ENCODE measurements at regions not wholly inside any gene's neighbourhood (a gene's known extent, or its start where the extent isn't known, plus 50 kb on each side); places are given as distances from the start of the nearest gene placed in this dataset.

DNA sequence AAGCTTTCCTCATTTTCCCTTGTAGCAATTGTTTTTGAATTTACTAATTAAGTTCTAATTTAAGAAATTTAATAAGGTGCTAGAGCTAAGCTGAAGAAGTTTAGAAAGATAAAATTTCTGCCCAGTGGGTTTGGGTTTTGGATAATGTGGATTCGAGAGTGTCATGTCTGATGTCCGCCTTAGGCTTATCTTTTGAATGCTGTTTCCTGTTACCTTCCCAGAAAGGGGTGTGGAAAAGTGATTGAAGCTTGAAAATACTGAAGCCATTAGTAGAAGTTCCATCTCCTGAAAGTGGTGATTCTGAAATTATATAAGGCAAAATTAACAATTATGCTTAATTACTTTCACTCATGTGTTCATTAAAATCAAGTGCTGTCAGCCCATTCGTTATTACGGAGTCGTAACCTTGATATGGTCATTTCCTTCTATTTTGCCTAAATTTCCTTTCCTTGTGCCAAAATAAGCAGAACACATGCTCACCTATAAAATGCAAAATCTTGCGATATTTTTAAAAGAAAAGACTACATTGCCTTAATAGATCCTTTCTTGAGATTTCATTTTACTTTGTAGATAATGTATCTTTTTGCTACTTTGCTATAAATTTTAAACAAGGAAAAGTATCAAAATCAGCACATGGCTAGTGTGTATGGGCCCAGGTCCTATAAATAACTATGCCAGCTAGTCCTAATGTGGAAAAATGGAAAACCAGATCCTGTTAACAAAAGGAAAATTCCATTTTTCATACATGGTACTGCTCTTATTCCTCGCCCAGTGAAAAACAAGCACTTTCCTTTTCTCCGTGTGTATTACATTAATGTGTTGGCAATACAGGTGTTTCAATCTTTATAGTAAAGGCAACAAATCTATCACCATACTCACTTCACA is 97.3 kb downstream of the ICOS start:
- H3K4me3 Mint-ChIP-seq (ENCODE audit: unreplicated experiment), result no peak overlapping the region
- H3K27ac Mint-ChIP-seq (ENCODE audit: unreplicated experiment), result no peak overlapping the region
- H3K27me3 Mint-ChIP-seq (ENCODE audit: low read depth), result peaks cover 3% of the 10 kb centered on the region
- no peaks in the 10 kb centered on the region for H3K4me1 Mint-ChIP-seq (ENCODE audit: low read depth)
- DNase-seq (ENCODE audit: low spot score), result no peak
- no peak for TF ChIP-seq CTCF (IDR thresholded peaks at IDR 0.05)
- no peaks in the 10 kb centered on the region for H3K36me3 Mint-ChIP-seq (ENCODE audit: low read depth)
- no peaks in the 10 kb centered on the region for H3K9me3 Mint-ChIP-seq (ENCODE audit: low read depth)

DNA sequence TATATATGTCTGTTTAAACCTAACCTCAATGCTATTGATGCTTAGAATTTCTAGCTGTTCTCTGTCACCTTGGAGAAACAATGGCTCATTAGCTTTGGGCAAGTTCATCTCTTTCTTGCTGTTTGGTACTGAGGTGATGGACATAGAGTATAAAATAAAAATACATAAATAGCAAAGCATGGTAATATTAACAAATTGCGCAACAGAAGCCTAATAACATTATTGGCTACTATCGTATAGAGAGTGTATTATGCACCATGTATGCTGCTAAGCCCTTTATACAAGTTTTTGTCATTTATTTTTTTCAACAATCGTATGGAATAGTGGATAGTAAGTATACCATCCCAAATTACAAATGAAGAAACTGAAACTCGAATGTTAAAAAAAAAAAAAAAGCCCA is 100.1 kb downstream of the ICOS start:
- Mint-ChIP-seq H3K4me1 (ENCODE audit: low read depth) (no peaks in the 10 kb centered on the region), H3K27me3 (ENCODE audit: low read depth) (peaks cover 5% of the 10 kb centered on the region), H3K36me3 (ENCODE audit: low read depth) (no peaks in the 10 kb centered on the region), H3K27ac (ENCODE audit: unreplicated experiment) (no peak overlapping the region), H3K4me3 (ENCODE audit: unreplicated experiment) (no peak overlapping the region), H3K9me3 (ENCODE audit: low read depth) (peaks cover 2% of the 10 kb centered on the region)
- no peak for TF ChIP-seq CTCF (IDR thresholded peaks at IDR 0.05)
- DNase-seq (ENCODE audit: low spot score), result no peak

DNA sequence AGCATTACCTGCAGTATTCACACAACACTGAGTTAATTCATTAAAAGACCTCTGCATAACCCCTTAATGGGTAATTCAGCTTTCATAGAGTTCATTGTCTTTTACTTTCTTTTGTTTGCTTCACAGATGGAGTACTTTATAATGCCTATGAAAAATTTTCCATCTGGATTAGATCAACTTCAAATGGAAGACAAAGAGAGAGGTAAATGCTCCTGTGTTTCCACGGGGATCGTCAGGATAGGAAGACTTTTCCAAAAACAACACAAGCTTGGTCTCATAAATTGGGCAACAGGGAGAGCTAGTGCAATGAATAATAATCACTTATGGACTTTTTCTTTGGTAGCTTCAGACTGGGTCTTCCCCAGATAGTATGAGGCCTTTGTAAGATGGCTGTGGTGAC is 100.7 kb downstream of the ICOS start:
- no peaks in the 10 kb centered on the region for H3K36me3 Mint-ChIP-seq (ENCODE audit: low read depth)
- no peak overlapping the region for H3K4me3 Mint-ChIP-seq (ENCODE audit: unreplicated experiment)
- no peak for DNase-seq (ENCODE audit: low spot score)
- H3K4me1 Mint-ChIP-seq (ENCODE audit: low read depth), result no peaks in the 10 kb centered on the region
- H3K27ac Mint-ChIP-seq (ENCODE audit: unreplicated experiment), result no peak overlapping the region
- no peak for TF ChIP-seq CTCF (IDR thresholded peaks at IDR 0.05)
- peaks cover 4% of the 10 kb centered on the region for H3K9me3 Mint-ChIP-seq (ENCODE audit: low read depth)
- peaks cover 5% of the 10 kb centered on the region for H3K27me3 Mint-ChIP-seq (ENCODE audit: low read depth)

DNA sequence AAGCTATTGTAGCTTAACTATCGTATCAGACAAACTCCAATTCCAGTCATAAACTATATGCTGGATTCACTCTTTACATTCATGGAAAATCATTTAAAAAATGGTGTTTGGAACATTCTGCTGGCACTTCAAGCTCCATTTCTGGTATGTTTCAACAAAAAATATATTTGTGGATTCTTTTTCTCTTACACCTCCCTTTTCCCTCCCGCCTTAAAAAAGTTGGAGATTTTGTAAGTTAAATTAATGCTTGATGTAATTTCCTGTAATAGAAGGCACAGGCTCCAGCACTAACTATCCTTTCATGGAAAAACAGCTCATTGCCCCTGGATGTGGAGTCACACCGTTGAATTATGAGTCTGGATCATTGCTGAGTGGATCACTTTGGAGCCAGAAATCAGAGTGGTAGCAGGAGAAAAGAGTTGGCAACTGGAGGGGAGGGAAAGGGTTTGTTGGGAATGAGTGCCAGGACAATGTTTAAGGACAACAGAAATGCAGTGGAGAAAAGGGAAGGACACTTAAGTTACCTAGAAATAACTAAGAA is 102.8 kb downstream of the ICOS start:
- no peak for DNase-seq (ENCODE audit: low spot score)
- Mint-ChIP-seq H3K9me3 (ENCODE audit: low read depth) (peaks cover 8% of the 10 kb centered on the region), H3K27ac (ENCODE audit: unreplicated experiment) (no peak overlapping the region), H3K4me1 (ENCODE audit: low read depth) (no peaks in the 10 kb centered on the region), H3K36me3 (ENCODE audit: low read depth) (no peaks in the 10 kb centered on the region), H3K27me3 (ENCODE audit: low read depth) (peaks cover 5% of the 10 kb centered on the region), H3K4me3 (ENCODE audit: unreplicated experiment) (no peak overlapping the region)
- TF ChIP-seq CTCF (IDR thresholded peaks at IDR 0.05), result no peak

- no peak overlapping the region for H3K27ac Mint-ChIP-seq (ENCODE audit: unreplicated experiment)
- no peak overlapping the region for H3K4me3 Mint-ChIP-seq (ENCODE audit: unreplicated experiment)
- no peak for TF ChIP-seq CTCF (IDR thresholded peaks at IDR 0.05)
- no peaks in the 10 kb centered on the region for H3K4me1 Mint-ChIP-seq (ENCODE audit: low read depth)
- H3K36me3 Mint-ChIP-seq (ENCODE audit: low read depth), result no peaks in the 10 kb centered on the region
- H3K9me3 Mint-ChIP-seq (ENCODE audit: low read depth), result peaks cover 8% of the 10 kb centered on the region
- H3K27me3 Mint-ChIP-seq (ENCODE audit: low read depth), result peaks cover 10% of the 10 kb centered on the region
- DNase-seq (ENCODE audit: low spot score), result no peak
These were observed 103.5 kb downstream of the ICOS start for GRCh38 chr2:204040016-204040415.

All from chondrocyte (in vitro differentiated cells).